ENCODE measurements at regions not wholly inside any gene's neighbourhood (a gene's known extent, or its start where the extent isn't known, plus 50 kb on each side); places are given as distances from the start of the nearest gene placed in this dataset.

- no peaks in the 10 kb centered on the region for H3K9me3 ChIP-seq
Measured at GRCh38 chrX:16023790-16024734, 99.3 kb upstream of the GRPR start.

GRCh38 chrX:16022580-16023200, 100.7 kb upstream of the GRPR start:
- Histone ChIP-seq H3K9me3 (no peaks in the 10 kb centered on the region), H3K36me3 (no peaks in the 10 kb centered on the region), H3K27ac (no peak overlapping the region), H3K4me3 (no peak overlapping the region), H3K4me1 (no peaks in the 10 kb centered on the region), H3K27me3 (no peaks in the 10 kb centered on the region)
- TF ChIP-seq CTCF (IDR thresholded peaks at IDR 0.05) (no peak), POLR2A (IDR thresholded peaks at IDR 0.05) (no peak)
- no peak for DNase-seq

More at GRCh38 chrX:16023790-16024734, 99.3 kb upstream of the GRPR start:
- Histone ChIP-seq H3K4me1 (no peaks in the 10 kb centered on the region), H3K27me3 (no peaks in the 10 kb centered on the region), H3K36me3 (no peaks in the 10 kb centered on the region), H3K4me3 (no peak overlapping the region), H3K27ac (no peak overlapping the region)
- DNase-seq, result no peak
- TF ChIP-seq POLR2A (IDR thresholded peaks at IDR 0.05) (no peak), CTCF (IDR thresholded peaks at IDR 0.05) (no peak)

- Histone ChIP-seq H3K27me3 (no peaks in the 10 kb centered on the region), H3K9me3 (no peaks in the 10 kb centered on the region), H3K27ac (no peak overlapping the region), H3K4me1 (no peaks in the 10 kb centered on the region), H3K4me3 (no peak overlapping the region), H3K36me3 (no peaks in the 10 kb centered on the region)
- no peak for DNase-seq
- TF ChIP-seq POLR2A (IDR thresholded peaks at IDR 0.05) (no peak), CTCF (IDR thresholded peaks at IDR 0.05) (no peak)
Measured at GRCh38 chrX:16018291-16018690, 105.1 kb upstream of the GRPR start.

- H3K9me3 ChIP-seq, result no peaks in the 10 kb centered on the region
- H3K4me1 ChIP-seq, result no peaks in the 10 kb centered on the region
- DNase-seq, result no peak
- TF ChIP-seq POLR2A (IDR thresholded peaks at IDR 0.05) (no peak), CTCF (IDR thresholded peaks at IDR 0.05) (no peak)
- H3K27me3 ChIP-seq, result no peaks in the 10 kb centered on the region
- H3K36me3 ChIP-seq, result no peaks in the 10 kb centered on the region
- H3K4me3 ChIP-seq, result no peak overlapping the region
- no peak overlapping the region for H3K27ac ChIP-seq
Measured at GRCh38 chrX:16014171-16014570, 109.2 kb upstream of the GRPR start.

GRCh38 chrX:16012250-16012649, 111.1 kb upstream of the GRPR start:
- H3K27me3 ChIP-seq, result no peaks in the 10 kb centered on the region
- H3K4me3 ChIP-seq, result no peak overlapping the region
- DNase-seq, result no peak
- no peaks in the 10 kb centered on the region for H3K9me3 ChIP-seq
- no peak overlapping the region for H3K27ac ChIP-seq
- no peak for TF ChIP-seq CTCF (IDR thresholded peaks at IDR 0.05)
- no peak for TF ChIP-seq POLR2A (IDR thresholded peaks at IDR 0.05)
- H3K4me1 ChIP-seq, result no peaks in the 10 kb centered on the region
- no peaks in the 10 kb centered on the region for H3K36me3 ChIP-seq
